ENCODE measurements at regions not wholly inside any gene's neighbourhood (a gene's known extent, or its start where the extent isn't known, plus 50 kb on each side); places are given as distances from the start of the nearest gene placed in this dataset.
"Not testable (repeated sequence)": the region's sequence is repeated elsewhere in the genome, so short reads cannot be mapped to it uniquely, and the experiment has no call there.

DNA sequence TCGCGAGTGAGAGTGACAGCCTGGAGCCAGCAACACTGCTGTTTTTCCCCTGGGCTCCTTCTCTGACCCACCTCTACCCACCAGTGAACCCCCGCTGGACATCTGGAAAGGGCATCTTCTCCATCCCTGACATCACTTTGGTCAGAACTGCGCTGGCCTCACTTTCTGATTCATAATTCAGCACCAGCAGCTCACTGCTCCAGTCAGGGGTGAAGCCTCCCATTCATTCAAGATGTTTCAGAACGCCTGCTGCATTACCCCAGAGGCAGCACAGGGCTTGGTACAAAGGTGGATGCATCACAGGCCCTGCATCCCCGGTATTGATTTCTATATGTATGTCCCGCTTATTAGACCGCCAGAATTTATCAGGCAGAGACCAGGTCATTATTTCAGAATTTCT lies 182.8 kb upstream of the TSHZ3 start:
- DNase-seq: no peak

DNA sequence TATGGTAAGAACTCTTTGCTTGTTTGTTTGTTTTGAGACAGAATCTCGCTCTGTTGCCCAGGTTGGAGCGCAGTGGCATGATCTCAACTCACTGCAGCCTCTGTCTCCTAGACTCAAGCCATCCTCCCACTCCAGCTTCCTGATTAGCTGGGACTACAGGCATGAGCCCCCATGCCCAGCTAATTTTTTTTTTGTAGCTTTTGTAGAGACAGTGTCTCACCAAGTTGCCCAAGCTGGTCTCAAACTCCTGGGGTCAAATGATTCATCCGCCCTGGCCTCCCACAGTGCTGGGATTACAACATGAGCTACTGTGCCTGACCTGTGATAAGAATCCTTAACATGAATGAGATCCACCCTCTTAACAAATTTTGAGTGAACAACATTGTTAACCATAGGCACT lies 183.9 kb upstream of the TSHZ3 start:
- no peak for DNase-seq

GRCh38 chr19:31534231-31534630 lies 185.0 kb upstream of the TSHZ3 start:
- DNase-seq: no peak

- no peak for DNase-seq
Measured at GRCh38 chr19:31534786-31535657, 185.8 kb upstream of the TSHZ3 start.

DNA sequence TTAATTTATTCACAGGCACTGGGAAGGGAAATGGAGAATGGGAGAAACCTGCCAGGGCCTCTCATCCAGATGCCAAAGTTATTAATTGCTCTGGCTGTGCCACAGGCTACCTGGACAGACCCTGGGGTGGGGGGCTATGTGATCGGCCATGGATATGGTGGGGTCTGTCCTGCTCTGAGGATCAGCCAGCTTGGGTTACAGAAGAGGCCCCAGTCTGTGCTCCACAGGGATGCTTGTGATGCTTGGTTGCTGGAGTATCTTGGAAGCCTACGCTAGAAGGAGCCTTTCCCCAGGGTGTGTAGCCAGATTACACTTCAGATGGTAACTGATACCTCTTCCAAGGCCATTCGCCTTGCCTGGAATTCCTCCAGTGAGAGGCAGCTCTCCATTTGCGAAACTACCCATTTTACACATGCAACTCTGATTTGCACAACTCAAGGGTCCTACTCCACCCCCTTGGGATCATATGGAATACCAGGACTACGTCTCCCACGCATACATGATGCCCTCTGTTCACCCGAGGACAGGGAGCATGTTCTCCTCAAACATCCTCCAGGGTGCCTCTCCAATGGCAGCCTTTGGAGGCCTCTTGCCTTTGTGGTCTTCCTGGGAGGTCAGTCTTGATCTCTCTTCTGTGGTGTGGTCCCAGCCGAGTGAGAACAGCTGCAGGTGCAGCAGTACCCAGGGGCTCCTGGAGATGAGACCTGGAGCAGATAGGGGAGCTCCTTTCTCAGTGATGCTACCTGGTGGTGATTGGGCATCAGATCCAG lies 186.6 kb upstream of the TSHZ3 start:
- DNase-seq: no peak

- no peak for DNase-seq
Measured at GRCh38 chr19:31537136-31537535, 187.9 kb upstream of the TSHZ3 start.

DNA sequence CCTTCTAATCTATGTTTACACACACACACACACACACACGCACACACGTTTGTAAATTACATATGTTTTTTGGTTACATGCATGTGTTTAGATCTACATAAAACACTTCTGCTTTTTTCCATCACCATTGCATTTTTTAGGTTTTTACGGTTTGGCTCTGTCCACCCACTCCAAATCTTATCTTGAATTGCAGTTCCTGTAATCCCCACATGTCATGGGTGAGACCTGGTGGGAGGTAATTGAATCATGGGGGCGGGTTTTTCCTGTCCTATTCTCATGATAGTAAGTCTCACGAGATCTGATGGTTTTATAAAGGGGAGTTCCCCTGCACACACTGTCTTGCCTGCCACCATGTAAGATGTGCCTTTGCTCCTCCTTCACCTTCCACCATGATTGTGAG lies 188.7 kb upstream of the TSHZ3 start:
- not testable (repeated sequence) for DNase-seq

- DNase-seq: no peak
Measured at GRCh38 chr19:31538879-31539278, 189.6 kb upstream of the TSHZ3 start.

GRCh38 chr19:31539386-31539785 lies 190.2 kb upstream of the TSHZ3 start:
- DNase-seq: no peak

GRCh38 chr19:31541396-31541795 lies 192.2 kb upstream of the TSHZ3 start:
- DNase-seq: no peak

GRCh38 chr19:31543456-31543855 lies 194.2 kb upstream of the TSHZ3 start:
- DNase-seq: no peak

DNA sequence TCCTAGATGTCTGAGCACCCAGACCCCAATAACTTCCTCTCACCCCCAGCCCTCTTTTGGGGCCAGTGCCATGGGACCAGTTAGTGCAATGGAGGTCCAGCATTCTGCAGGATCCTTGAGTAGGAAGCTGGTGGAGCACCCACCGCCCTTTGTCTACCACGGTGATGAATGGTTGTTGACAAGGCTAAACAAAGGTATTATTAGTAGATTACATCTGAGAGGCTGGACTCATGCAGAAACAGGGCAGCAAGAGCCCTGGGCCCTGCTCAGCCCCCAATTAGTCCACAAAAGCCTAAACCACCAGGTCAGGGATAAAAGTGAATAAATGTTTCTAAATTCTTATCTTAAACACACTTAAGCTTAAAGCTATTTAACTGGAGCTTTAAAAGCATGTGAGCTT lies 196.5 kb upstream of the TSHZ3 start:
- DNase-seq: no peak

- DNase-seq: no peak
Measured at GRCh38 chr19:31546205-31546960, 197.1 kb upstream of the TSHZ3 start.

DNA sequence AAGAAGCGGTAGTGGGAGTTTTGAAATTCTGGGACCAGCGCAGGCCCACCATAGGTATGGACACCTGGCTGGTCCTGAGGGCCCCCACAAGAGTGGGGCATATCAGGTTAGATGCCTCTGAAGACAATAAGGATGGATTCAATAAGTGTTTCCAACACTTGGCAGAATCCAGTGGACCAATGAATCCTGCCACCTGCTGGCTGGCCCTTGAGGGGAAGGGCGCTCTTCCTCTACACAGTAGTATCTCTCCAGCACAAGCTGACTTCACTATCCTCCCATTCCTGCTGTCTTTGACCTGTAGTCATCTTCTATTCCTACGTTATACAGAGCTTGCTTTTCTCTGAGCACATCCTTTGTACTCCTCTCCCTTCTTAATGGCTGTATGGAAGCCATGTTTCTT lies 199.7 kb upstream of the TSHZ3 start:
- DNase-seq: no peak

DNA sequence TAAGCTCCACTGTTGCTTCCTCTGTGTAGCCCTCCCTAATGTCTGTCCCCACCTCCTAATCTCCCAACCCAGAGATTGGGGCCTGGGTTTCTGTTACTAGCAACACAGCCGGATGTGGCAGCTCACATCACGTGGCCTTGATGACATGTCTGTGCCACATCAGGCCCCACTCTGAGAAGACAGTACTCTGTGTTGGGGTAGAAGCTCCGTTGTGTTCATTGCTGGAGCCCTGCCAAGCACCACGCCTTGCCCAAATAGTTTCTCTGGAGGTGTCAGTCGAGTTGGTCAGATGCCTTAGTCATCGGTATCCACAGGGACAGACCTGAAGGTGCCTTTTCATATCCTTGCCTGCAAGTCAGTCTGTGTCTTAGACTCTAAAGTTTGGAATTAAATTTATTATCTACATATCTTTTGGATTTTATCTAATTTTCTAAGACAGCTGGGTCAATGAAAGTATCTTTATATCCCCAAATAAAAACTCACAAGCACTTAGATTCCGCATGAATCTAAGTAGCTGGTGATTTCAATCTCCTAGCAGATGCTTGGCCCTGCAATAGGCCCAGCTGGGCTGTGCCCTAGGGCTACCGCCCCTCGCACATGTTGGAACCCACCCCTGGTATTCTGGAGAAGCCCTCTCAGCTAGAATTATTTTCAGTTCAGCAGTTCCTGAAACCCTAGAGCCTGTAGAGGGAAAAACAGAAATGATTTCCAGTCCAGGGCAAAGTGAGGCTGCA lies 204.0 kb upstream of the TSHZ3 start:
- DNase-seq: no peak

DNA sequence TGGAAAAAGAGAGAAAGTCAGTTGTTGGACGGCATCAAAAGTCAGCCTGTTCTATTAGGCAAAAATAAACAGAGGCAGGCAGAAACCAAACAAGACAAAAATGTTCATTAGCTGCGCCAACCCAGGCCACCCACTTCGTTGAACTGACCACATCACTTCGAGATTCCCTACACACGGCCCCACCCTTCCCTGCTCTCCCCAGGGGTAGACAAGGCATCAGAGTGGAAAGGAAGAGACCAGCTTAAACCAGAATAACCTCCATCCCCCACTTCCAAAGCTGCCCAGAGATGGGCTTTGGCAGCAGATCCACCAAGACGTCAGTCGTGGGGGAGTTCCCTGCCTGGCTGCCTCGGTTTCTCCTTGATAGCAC lies 204.6 kb upstream of the TSHZ3 start:
- DNase-seq: no peak

- DNase-seq: no peak
Measured at GRCh38 chr19:31554360-31554759, 205.1 kb upstream of the TSHZ3 start.

- DNase-seq: no peak
Measured at GRCh38 chr19:31555634-31556215, 206.5 kb upstream of the TSHZ3 start.

GRCh38 chr19:31559494-31559893 lies 210.3 kb upstream of the TSHZ3 start:
- no peak for DNase-seq

- DNase-seq: no peak
Measured at GRCh38 chr19:31560086-31561060, 211.1 kb upstream of the TSHZ3 start.

- no peak for DNase-seq
Measured at GRCh38 chr19:31562966-31563612, 213.9 kb upstream of the TSHZ3 start.
